ENCODE measurements at regions not wholly inside any gene's neighbourhood (a gene's known extent, or its start where the extent isn't known, plus 50 kb on each side); places are given as distances from the start of the nearest gene placed in this dataset.
A peak's percentile ranks its signal among the peaks of the same experiment; 100 is the strongest.
"Not testable (repeated sequence)": the region's sequence is repeated elsewhere in the genome, so short reads cannot be mapped to it uniquely, and the experiment has no call there.

DNA sequence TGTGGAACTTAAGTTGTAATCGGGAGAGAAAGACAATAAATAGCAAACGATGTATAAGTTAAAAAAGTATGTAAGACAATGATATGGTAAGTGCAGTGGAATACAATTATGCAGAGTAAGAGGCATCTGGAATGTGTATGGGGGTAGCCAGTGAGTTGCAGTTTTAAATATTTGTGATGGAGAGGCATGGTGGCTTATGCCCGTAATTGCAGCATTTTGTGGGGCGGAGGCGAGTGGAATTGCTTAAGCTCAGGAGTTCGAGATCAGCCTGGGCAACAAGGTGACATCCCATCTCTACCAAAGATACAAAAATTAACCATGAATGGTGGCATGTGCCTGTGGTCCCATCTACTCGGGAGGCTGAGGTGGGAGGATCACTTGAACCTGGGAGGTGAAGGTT, 52.5 kb upstream of the WDFY3 start:
- no peak for DNase-seq

DNA sequence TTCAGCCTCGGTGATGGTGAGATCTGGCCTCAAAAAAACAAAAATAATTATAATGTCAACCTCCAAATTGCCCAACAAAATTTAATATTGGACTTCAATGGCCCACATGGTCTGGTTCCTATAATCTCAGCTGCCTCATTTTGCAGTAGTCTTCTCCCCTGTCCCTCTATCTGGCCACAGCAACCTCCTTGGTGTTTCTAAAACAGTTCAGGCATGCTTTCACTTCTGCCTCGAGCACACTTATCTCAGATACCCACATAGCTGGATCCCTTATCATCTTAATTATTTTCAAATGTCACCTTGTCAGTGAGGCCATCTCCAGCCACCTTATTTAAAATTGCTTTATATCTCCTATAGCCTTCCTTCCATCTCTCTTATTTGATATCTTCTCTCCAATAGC, 52.9 kb upstream of the WDFY3 start:
- no peak for DNase-seq

DNA sequence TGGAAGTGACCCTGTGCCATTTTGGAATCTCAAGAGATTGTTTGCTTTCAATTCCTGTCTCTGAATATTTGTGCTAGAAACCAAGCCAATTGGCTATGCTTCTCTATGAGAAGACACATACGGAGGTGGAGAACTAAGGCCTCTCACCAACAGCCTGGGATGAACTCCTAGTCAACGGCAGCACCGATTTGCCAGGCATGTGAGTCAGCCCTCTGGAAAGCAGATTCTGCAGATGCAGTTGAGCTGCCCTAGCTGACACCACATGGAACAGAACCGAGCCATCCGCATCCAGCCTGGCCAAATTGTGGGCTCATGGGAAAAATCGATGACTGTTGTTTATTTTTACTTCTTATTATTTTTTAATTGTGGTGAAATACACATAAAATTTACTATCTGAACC, 58.2 kb upstream of the WDFY3 start:
- DNase-seq, result no peak

DNA sequence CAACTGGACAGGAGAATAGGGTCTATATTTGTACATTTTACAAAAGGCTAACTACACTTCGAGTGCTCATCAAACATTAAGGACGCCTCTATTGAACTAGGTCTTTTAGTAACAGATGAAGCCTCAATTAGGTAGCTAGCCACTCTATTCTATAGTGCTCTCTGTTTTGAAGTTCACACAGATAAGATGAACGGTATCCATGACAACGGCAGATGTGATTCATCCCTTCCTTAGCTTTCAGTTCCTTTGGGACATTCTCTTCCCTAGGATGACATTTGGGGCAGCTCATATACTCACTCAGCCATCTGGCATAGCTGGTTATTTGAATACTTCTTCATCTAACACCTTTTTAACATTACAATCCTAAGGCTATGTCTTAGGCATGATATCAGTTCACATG, 62.4 kb upstream of the WDFY3 start:
- DNase-seq, result no peak

DNA sequence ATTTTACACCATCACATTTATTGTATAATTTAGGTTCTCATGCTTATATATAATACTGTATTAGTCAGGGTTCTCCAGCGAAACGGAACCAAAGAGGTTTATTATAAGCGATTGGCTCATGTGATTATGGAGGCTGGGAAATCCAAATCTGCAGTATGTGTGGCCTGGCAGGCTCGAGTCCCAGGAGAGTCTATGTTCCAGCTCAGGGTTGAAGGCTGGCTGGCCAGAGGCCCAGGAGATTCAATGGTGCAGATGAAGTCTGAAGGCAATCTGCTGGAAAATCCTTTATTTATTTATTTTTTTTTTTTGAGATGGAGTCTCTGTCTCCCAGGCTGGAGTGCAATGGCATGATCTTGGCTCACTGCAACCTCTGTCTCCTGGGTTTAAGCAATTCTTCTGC, 63.0 kb upstream of the WDFY3 start:
- DNase-seq, result no peak

DNA sequence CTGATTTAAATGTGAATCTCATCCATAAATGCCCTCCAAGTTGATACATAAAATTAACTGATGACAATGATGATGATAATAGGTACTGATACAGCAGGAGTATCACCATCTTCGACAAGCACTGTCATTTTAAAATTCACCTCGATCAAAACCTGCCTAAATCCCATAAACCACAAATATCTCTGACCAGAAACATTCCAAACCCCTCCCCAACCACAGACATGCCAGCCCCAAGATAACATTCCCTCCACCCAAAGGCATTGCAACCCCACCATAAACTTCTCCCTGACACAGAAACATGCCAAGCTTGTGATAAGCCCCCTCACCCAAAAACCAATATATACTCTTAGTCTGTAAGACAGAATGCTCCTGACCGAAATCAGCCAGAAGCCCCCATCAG, 63.7 kb upstream of the WDFY3 start:
- no peak for DNase-seq

DNA sequence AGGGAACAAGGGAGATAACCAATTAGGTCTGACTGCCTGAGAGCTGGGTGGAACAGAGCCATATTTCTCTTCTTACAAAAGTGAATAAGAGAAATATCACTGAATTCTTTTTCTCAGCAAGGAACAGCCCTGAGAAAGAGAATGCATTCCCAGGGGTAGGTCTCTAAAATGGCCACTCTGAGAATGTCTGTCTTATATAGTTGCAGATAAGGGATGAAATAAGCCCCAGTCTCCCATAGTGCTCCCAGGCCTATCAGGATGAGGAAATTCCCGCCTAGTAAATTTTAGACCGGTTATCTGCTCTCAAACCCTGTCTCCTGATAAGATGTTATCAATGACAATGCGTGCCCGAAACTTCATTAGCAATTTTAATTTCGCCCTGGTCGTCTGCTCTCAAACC, 67.3 kb upstream of the WDFY3 start:
- DNase-seq, result not testable (repeated sequence)

DNA sequence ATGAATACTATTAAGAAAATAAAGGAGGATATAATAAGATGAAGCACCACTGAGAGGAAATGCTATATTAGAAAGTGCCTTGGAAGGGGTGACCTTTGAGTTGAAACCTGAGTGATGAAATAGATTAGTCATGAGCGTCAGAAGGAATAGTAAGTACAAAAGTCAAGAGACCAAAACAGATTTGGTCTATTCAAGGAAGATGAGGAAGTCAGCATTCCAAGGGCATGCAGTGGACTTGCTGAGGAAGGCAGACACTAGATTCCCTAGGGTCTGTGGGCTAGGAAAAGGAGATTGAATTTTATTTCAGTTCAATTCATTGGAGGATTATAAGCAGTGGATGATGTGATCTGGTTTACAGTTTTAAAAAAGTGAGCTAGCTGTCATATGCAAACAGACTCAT, 73.0 kb upstream of the WDFY3 start:
- no peak for DNase-seq

DNA sequence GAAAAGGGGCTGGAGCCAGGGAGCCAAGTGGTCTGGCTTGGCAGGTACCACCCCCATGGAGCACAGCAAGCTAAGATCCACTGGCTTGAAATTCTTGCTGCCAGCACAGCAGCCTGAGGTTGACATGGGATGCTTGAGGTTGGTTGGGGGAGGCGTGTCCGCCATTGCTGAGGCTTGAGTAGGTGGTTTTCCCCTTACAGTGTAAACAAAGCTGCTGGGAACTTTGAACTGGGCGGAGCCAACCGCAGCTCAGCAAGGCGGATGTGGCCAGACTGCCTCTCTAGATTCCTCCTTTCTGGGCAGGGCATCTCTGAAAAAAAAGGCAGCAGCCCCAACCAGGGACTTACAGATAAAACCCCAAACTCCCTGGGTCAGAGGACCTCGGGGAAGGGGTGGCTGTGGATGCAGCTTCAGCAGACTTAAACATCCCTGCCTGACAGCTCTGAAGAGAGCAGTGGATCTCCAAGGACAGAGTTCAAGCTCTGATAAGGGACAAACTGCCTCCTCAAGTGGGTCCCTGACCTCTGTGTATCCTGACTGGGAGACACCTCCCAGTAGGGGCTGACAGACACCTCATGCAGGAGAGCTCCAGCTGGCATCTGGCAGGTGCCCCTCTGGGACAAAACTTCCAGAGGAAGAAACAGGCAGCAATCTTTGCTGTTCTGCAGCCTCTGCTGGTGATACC, 77.5 kb upstream of the WDFY3 start:
- DNase-seq, result not testable (repeated sequence)

DNA sequence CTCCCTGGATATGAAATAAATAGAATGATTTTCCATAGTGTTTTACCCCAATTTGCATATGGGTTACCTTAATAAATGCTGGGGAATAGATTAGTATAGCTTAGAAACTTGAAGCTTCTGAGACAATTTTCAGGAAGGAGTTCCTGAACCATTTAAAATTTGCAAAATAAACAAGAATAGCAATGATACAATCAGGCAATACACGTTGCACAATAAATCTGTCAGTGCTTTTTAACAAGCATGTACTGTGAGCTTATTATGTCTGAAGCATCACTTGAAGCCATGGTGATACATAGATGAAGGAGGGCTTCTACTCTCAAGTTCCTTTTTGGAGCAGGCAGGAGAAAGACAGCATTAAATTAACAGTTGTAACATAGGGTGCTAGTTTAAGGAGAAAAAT, 84.2 kb upstream of the WDFY3 start:
- DNase-seq, result no peak

DNA sequence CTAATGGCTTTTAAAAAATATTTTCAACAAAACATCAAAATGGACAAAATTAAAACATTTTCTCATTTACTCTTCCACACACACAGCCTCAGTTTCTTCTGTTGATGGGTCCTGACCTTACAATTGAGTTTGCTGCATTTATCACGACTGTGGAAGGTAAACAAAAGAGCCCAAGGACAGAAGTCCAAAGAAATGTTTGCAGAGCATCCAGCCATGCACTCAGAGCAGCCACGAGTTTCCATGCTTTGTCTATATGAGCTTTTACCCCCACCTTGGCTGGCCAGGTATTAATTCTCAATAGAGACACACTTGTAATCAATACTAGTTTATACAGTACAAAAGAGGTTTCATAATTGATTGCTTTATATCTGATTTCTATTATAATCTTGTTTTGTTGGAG, 85.0 kb upstream of the WDFY3 start:
- no peak for DNase-seq

DNA sequence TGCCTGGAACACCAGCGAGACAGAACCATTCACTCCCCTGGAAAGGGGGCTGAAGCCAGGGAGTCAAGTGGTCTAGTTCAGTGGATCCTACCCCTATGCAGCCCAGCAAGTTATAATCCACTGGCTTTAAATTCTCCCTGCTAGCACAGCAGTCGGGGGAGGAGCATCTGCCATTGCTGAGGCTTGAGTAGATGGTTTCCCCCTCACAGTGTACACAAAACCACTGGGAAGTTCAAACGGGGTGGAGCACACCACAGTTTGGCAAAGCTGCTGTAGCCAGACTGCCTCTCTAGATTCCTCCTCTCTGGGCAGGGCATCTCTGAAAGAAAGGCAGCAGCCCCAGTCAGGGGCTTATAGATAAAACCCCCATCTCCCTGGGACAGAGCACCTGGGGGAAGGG, 88.4 kb upstream of the WDFY3 start:
- DNase-seq, result not testable (repeated sequence)

DNA sequence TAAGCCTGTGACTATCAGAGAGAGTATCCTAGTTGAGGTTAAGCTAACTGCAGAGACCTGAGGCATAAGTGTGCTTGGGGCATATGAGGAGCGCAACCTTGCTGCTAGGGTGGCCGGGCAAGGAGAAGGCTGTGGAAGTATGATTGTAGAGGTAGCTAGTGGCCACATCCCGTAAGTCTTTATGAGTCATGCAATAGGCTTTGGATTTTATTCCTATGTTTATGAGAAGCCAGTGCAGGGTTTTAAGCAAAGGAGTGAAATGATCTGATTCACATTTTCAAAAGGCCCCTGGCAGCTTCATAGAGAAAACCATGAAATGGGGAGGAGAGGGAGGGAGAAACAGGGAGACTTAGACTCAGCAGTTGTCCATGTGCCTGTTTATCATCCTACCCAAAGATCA, 92.1 kb upstream of the WDFY3 start:
- DNase-seq, result no peak

DNA sequence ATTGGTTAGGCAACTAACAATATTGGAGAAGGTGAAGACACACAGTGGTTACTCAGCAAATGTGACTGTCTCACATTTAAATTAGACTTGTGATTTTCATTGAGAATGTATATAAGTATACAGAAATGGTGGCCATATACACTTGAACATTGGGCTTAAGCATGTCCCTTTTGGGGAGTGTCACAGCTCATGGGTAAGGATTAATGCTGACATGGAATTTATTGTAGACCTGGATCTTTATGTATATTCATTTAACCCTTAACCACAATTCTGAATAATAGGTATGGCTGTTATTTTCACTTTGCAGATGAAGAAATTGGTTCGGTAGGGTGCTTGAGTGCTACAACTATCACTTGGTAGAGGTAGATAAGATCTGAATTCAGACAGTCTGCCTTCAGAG, 95.5 kb upstream of the WDFY3 start:
- DNase-seq, result no peak

DNA sequence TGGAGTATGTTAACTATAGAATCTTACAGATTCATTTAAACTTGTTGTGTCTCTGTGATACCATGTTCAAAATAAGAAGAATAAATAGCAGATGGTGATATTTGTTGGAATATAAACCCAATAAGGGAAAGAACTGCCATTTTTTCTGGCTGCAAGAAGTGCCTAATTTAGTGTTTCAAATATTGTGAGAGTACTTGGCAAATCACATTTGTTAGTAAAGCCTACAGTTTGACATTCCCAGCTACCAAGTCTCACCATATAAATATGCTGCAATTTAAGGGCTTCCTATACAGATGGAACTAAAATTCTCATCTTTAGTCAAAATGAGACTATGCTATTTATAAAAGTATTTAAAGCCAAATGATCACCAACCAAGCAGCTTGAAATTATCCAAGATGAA, 96.0 kb upstream of the WDFY3 start:
- DNase-seq, result no peak

DNA sequence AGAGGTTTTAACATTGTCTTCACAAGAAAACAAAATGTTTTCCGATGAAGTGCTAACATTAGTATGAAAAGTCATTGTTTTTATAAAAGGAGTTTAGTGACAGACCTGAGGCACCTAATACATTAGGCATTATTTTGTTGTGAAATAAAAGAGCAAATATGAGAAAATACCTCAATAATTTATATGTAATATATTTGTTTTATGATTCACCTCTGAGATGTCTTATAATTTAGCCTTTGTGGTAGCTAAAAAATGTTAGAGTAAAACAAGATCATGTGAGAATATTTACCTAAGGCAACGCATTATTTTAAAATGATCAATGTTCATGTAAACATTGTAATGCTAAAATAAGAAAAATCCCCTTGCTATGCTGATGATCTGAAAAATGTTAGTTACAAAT, 100.9 kb upstream of the WDFY3 start:
- no peak for DNase-seq

DNA sequence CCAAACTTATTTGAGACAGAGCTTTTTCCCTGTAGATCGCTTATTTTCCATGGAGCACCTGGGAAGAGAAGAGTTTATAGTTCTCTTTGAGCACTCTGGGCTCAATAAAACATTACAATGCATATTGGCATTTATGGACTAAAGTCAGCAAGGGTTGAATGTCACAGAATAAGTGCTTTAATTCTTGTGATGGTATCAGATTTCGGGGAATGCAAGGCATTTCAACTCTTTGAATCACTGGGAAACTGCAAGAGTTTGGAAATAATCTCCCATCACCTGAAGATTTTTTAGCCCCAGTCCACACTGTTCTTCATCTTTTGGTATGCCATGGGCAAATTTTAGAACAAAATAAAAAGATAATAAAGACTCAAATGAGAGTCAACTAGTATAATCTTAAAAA, 111.5 kb upstream of the WDFY3 start:
- DNase-seq, result no peak

DNA sequence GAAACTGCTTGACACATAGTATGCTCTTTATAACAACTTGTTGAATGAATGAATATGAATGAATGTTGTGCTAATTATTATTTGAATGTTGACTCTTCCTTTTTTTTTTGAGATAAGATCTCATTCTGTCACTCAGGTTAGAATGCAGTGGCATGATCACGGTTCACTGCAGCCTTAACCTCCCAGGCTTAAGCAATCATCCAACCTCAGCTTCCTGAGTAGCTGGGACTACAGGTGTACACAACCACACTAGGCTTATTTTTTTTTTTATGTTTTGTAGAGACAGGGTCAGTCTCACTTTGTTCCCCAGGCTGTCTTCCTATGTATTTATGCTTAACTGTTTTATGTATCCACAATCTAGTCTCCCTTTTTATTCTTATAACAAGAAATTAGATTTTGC, 114.7 kb upstream of the WDFY3 start:
- no peak for DNase-seq

DNA sequence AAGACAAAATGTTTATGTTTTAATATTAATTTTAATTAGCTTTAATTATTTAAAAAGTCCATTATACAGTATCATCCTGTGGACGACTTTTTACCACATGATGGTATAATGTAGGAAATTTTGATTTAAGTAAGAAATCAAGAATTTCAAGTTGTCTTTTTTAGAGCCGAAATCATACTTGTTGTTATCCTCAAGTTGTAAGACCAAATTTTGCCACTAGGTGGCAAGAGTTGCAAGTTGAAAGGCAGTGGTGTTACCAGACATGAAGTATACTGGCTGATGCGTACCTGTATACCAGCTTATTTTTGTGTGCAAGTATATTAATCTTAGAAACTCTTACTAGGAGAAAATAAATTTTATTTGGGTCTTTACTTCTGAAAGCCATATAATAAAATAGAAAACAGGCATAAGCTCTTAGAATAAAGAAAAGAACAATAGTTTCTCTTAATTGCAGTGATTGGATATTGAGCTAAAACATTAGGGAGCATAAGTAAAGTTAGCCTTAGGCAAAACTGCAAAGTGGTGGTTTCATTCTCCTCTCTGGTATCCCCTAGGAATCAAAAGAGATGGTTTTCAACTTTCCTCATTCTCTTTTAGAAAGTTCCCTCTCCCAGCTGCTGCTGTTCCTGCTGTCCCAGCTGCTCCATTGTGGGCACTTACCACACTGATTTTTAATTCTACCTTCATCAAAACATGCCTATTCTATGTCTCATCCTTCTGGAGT, 118.0 kb upstream of the WDFY3 start:
- DNase-seq, result peak; percentile 1

DNA sequence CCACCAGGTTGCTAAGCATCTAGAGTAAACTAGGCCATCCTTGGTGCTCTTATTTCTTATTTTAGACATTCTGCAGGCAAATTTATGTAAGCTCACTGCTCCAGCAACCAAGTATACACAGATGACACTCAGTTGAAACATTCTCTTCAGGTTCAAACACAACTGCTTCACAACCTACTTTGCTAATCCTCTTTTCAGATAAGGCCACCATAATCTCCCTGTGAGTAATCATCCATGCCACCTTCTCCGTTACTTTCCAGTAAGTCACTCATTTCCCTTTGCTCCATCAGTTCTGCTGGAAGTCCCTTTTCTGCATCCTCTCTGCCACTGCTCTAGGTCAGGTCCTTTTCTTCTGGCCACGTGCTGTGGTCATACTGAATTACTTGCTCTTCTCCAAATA, 120.2 kb upstream of the WDFY3 start:
- no peak for DNase-seq

DNA sequence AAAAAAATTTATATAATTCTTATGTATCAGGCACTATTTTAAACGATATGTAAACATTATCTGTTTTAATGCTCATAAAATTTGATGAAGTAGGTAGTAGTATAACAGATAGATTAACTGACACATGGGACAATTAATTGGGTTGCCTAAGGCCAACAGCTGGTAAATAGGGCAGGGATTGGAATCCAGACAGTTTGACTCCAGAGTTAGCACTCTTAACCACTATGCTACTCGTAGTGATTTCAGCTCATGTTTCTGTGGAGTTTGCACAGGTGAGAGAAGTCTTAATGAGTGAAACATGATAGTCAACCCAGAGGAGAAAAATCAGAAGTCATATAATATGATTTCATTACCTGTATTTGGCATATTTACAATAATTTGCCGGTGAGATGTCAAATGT, 126.0 kb upstream of the WDFY3 start:
- DNase-seq, result no peak

DNA sequence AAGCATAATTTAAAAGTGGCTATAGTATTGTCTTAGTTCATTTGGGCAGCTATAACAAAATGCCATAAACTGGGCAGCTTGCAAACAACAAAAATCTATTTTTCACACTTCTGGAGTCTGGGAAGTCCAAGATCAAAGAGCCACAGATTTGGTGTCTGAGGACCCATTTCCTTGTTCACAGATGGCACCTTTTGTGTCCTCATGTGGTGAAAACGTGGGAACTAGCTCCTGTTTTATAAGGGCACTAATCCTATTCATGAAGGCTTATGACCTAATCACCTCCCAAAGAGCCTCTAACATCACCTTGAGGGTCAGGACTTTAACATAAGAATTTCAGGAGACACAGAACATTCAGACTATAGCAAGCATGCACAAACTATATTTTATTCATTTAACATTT, 126.5 kb upstream of the WDFY3 start:
- DNase-seq, result no peak

DNA sequence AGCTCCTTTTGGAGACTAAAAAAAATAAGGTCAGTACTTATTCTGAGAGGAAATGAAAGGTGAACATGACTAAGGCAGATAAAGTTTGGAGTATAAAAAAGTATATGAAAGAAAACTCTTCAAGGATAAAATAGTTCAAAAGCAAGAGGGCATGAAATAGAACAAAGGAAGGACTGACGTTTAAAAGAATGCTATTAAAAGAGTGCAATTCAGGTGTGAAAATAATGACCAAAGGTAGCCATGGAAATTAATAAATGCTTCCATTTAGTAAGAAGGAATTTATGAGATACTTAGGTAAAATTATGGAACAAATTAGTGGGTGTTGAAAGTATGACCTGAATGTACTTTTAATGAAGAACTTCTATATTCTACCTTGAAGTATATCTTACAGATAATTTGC, 128.2 kb upstream of the WDFY3 start:
- DNase-seq, result no peak

DNA sequence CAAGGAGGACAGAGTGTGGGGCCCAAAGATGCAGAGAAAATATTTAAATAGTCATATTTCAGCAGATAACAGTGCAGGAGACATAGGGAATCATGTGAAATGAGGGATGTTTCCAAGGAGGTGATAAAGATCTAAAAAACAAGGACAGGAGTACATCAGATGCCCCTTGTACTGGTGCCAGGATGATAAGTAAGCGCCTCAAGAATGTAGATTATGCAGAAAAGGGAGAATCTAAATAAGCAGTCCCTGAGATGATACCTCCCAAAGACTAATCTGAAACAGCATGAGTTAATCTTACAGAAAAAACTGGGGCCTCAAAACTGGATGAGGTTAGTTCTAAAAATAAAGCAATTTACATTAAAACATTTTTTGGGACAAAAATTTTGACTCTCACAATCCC, 136.1 kb upstream of the WDFY3 start:
- DNase-seq, result no peak

DNA sequence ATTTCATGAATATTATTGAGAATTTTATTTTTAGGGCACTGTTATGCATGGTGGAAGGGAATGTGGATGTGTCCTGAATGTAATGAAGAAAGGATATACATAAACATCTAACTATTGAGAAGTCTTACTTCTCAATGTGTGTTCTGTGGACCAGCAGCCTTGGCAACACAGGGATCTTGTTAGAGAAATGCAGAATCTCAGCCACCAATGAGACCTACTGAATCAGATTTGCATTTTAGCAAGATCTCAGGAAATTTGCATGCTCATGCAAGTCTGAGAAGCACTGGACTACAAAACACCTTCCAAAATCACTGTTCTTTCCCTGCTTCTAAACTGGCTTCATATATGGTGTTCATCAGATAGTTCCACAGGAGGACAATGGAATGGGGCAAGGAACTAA, 139.7 kb upstream of the WDFY3 start:
- no peak for DNase-seq

Measured in occipital lobe (tissue), 1 donor.